GM18505 (cell line): ENCODE measurements at regions not wholly inside any gene's neighbourhood (a gene's known extent, or its start where the extent isn't known, plus 50 kb on each side); places are given as distances from the start of the nearest gene placed in this dataset.

ENCODE experiments used
- ATAC-seq: cut with Tn5 transposase; IDR thresholded peaks from one replicate; pipeline ENCODE4 v1.9.1; 2021; ENCODE audit not compliant: unreplicated experiment
- POLR2A ChIP-seq: IDR thresholded peaks from 4 replicates; pipeline ENCODE4 v1.6.1; 2011; ENCODE audit warnings: borderline replicate concordance; ENCODE audit not compliant: insufficient read depth, insufficient read length; ENCODE audit errors: extremely low read depth

DNA sequence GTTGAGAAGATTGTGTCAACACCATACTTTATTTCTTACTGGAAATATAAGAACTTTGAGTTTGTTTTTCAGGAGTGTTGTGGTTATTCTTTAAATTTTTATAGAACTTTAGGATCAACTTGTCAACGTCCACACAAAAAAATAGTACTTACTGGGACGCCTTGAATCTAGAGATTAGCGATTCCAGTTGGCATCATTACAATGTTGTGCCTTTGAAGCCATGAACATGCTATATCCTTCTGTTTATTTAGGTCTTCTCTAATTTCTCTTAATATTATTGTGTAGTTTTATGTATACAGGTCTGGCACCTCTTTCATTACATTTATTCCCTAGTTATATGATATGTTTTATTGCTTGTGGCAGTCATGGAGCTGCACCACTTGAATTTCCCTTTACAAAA is 320.8 kb upstream of the CCDC196 start:
- ATAC-seq = no peak
- TF ChIP-seq POLR2A = no peak

DNA sequence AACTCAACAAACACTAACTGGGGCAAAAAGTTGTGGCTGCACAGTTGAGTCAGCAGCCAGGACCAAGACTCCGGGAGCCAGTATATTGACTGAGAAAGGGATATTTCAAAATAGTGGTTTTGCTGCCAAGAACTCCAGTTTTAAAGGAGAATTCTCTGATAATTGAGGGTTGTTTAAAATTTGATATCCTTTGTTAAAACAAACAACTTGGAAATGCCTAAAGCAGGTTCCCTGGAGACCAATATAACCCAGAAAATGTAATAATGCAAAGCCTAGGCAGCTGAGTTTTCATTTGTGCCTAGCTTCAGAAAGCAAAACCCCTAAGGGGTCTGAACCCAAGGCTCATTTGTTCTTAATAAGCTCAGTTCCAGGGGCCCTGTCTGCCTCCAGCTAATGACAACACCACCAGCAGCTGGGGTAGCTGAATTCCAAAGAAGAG is 311.7 kb upstream of the CCDC196 start:
- TF ChIP-seq POLR2A = no peak
- no peak for ATAC-seq

DNA sequence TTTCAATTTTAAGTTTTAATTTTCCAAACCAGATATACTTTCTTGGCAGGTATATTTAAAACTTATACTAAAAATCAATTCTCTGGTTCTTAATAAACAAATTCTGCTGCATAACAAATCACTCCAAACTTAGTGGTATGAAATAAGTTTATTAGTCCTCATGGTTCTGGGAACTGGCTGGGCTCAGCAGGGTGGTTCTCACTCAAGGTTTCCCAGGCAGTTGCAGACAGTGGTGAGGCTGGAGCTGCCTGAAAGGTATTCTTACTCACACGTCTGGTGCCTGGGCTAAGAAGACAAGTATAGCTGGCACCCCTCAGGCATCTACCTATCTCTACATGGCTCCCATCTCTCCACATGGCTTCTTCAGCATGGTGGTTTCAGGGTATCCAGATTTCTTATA is 308.2 kb upstream of the CCDC196 start:
- no peak for TF ChIP-seq POLR2A
- no peak for ATAC-seq

DNA sequence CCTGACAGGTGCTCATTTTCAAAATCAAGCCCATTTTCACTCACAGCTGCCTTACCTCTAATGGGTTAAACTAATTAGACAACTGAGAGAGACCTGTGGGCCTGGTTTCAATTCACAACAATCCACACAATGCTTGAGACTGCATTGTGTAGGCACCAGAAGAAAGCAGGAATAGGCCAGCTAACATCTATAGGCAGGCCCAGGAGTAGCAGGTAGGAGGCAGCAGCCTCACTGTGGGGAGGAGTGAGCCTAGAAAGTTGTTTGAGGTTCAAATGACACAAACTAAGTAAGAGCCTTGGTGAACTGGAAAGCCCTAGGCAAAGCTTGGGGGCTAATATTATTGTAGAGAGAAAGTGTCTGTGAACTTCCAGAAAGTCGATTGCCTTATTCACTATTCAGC is 289.5 kb upstream of the CCDC196 start:
- no peak for TF ChIP-seq POLR2A
- ATAC-seq = no peak

DNA sequence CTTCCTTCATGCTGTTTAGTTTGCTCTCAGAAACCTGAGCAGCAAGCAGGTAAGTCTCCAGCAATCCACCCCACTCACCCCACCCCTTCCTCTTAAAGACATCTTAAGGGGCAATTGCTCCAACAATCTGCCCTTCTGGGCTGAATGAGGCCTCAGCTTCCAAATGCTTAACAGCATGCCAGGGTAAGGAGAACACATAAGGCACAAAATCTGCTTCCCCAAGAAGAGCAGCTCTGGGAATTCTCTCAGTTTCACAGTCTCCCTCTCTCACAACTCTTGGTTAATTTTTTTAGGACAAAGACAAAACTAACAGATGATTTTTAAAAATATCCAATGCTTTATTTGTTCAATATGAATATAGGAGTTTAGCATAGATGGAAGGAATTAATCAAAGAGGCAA is 288.9 kb upstream of the CCDC196 start:
- ATAC-seq = no peak
- TF ChIP-seq POLR2A = no peak

DNA sequence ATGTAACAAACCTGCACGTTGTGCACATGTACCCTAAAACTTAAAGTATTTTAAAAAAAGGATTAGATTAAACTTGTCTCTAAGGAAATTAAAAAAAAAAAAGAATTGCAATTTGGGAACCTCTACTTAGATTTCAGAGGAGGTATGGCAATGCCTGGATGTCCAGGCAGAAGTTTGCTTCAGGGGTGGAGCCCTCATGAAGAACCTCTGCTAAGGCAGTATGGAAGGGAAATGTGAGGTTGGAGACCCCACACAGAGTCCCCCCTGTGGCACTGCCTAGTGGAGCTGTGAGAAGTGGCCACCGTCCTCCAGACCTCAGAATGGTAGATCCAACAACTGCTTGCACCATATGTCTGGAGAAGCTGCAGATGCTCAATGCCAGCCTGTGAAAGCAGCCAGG is 279.6 kb upstream of the CCDC196 start:
- no peak for TF ChIP-seq POLR2A
- ATAC-seq = no peak

DNA sequence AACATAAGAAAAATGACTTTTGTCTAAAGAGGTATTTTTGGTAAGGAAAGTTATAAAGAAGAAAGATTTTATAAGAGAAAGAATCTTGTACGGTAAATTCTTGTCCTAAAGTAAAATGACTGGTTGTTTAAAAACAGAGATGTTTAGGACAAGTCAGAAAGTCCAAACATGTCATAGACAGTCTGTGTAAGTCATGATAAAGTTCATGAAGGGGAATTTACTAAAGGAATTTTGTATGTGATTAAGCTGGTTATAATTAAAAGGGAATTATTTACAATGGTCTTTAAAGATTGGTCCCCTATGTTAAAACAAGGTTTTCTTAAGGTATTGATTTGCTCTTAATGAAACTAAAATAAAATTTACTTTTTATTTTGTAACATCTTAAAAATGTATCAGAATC is 269.4 kb upstream of the CCDC196 start:
- no peak for ATAC-seq
- no peak for TF ChIP-seq POLR2A

DNA sequence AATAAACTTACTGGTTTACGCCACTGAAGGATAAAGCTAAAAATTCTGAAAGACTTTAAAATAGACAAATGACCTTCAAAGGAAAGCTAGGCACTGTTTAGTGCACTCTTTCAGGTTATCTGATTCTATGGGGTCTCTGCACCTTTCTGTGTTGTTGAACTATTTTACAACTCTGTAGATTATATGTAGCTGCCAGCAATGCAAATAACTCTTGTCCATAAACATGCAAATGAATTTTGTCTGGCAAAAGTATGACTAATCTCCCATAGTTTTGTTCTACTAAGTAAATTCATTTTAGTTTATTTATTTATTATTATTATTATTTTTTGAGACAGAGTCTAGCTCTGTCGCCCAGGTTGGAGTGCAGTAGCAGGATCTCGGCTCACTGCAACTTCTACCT is 266.3 kb upstream of the CCDC196 start:
- ATAC-seq = no peak

DNA sequence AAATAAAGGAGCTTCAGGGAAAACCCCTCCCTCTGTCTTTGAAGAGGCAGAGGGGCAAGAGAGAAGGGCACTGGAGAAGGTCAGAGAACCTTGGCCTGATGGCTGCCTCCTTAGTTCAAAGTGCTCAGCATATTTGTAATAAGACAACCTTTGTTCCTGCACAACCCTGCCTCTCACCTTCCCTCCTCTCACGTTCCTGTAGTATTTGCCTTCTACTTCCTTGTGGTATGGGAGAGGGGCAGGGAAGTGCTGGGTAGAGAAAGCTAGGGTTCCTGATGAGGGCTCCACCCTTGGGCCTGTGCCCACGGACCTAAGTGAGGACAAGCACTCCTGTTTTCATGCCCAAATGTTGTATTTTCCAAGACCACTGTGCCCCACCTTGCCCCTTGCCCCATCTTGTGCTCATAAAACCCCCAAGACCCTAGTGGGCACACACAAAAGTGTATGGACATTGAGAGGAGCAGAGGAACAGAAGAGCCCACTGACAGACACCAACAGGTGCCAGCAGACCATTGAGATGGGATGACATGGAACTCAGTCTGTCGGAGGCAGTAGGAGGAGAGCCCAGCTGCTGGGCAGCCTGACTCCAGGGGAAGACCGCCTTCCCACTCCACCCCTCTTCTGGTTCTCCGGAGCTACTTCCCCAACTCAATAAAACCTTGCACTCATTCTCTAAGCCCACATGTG is 261.5 kb upstream of the CCDC196 start:
- ATAC-seq = no peak
- no peak for TF ChIP-seq POLR2A

More for the DNA sequence above, 266.3 kb upstream of the CCDC196 start:
- no peak for TF ChIP-seq POLR2A

DNA sequence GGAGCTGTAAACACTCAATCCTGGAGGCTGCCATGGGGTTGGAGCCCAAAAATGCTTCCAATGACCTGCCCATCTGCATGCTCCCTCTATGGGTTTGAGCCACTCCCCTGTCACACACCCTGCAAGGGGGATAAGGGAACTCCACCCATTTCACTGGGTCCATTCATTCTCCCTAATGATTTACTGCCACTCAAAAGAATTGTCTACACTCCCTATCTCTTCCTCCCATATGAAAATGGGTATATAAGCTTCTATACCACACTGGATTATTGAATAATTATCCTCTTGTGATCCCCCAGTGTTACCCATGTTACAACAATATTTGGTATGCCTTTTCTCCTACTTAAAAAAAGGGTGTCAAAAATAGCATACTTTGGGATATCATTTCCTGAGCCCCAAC is 260.8 kb upstream of the CCDC196 start:
- no peak for ATAC-seq
- TF ChIP-seq POLR2A = no peak

DNA sequence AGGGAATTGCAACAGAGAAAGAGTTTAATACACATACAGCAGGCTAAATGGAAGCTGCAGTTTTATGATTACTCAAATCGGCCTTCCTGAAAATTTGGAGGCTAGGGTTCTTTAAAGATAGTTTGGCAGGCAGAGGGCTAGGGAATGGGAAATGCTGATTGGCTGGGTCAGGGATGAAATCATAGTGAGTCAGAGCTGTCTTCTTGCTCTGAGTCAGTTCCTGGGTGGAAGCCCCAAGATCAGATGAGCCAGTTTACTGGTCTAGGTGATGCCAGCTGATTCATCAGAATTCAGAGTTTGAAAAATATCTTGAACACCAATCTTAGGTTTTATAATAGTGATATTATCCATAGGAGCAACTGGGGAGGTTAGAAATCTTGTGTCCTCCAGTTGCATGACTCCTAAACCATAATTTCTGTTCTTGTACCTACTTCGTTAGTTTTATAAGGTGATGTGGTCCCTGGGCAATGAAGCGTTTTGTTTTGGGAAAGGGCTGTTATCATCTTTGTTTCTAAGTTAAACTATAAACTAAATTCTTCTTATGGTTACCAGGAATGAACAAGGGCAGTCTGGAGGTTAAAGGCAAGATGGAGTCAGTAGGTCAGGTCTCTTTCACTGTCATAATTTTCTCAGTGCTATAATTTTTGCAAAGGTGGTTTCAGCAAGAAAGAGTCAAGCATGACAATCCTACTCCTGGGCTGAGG is 257.8 kb upstream of the CCDC196 start:
- no peak for ATAC-seq

DNA sequence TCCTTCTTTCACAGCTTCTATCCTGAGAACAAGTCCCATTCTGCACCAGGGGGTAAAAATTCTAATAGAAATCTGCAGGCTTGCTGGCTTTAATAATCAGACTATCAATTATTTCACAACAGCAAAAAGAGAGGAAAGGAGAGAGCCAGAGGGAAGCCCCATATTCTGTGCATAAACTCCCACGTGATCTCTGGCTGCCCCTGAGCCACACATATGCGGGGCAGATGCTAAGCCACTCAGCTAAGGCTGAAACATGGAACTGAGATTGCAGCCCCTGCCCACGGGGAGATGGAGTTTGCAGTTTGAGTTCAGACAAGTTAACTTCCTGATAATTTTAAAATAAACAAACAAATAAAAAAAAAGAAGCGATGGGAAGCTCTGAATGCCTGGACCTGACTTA is 254.4 kb upstream of the CCDC196 start:
- ATAC-seq = no peak
- no peak for TF ChIP-seq POLR2A

More for the DNA sequence above, 257.8 kb upstream of the CCDC196 start:
- TF ChIP-seq POLR2A = no peak

DNA sequence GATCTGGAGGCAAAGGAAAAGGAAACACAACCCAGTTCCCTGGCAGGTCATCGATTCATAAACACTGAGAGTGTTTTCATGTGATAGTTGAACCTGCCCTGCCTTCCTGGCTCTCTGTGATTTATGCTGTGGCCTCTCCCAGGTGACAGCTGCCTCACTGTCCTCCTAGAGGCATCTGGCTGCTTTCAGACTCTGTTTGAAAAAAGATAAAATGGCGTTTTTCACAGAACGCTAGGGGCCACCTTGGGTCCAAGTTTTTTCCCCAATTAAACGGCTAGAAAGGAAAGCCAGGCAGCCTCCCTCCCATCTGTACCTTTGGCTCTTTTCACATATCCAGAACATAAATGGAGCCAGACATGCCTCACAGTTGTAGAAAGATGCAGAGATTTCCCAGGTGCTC is 252.6 kb upstream of the CCDC196 start:
- TF ChIP-seq POLR2A = no peak
- no peak for ATAC-seq

DNA sequence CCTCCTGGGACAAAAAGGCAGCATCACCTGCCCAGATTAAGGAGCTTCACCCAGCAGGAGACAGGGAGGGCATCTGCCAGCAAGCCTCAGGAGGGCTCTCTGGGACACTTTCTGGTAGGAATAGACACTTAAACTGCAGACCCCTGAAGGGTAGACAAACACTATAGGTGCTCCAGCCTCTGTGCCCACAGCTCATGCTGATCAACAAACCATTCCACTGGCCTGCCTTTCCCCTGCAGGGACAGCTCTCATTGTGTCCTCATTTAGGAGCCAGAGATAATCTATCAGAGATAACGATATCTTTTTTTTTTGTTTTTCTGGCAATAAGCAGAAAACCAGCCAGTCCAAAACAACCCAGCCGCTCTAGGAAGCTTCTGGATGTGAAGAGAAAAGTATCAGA is 251.8 kb upstream of the CCDC196 start:
- ATAC-seq = no peak
- TF ChIP-seq POLR2A = no peak
